Activated CD4-positive, alpha-beta T cell treated with anti-CD3 and anti-CD28 coated beads, Interleukin-10, Interleukin-2, amounts not matched to agents 100 ng/mL and 50 ng/mL, durations not matched to agents 16 hours and 8 hours (primary cell): ENCODE measurements at regions not wholly inside any gene's neighbourhood (a gene's known extent, or its start where the extent isn't known, plus 50 kb on each side); places are given as distances from the start of the nearest gene placed in this dataset.

Experiments used
- DNase-seq: peaks from one replicate; pipeline ENCODE4 v3.0.0-alpha.2; 2020

GRCh38 chr6:151701911-151702562 is 105.4 kb upstream of the ESR1 start:
- peak; percentile 47 for DNase-seq

- peak; percentile 85 for DNase-seq
Measured at GRCh38 chr6:151702851-151703658, 104.4 kb upstream of the ESR1 start.

GRCh38 chr6:151704383-151704782 is 103.1 kb upstream of the ESR1 start:
- DNase-seq = peak; percentile 86

GRCh38 chr6:151705993-151706733 is 101.3 kb upstream of the ESR1 start:
- no peak for DNase-seq

GRCh38 chr6:151709329-151709728 is 98.2 kb upstream of the ESR1 start:
- DNase-seq = peak; percentile 70

- no peak for DNase-seq
Measured at GRCh38 chr6:151716526-151716932, 91.0 kb upstream of the ESR1 start.

- DNase-seq = no peak
Measured at GRCh38 chr6:151719070-151719469, 88.4 kb upstream of the ESR1 start.

- no peak for DNase-seq
Measured at GRCh38 chr6:151721146-151721545, 86.3 kb upstream of the ESR1 start.

GRCh38 chr6:151721671-151722070 is 85.8 kb upstream of the ESR1 start:
- DNase-seq = no peak

- DNase-seq = no peak
Measured at GRCh38 chr6:151722342-151722741, 85.1 kb upstream of the ESR1 start.

- DNase-seq = peak; percentile 75
Measured at GRCh38 chr6:151723152-151723551, 84.3 kb upstream of the ESR1 start.

GRCh38 chr6:151729829-151730495 is 77.5 kb upstream of the ESR1 start:
- DNase-seq = no peak

GRCh38 chr6:151730496-151730870 is 77.0 kb upstream of the ESR1 start:
- no peak for DNase-seq

- no peak for DNase-seq
Measured at GRCh38 chr6:151731313-151731712, 76.2 kb upstream of the ESR1 start.

GRCh38 chr6:151733680-151734320 is 73.7 kb upstream of the ESR1 start:
- DNase-seq = no peak

- DNase-seq = no peak
Measured at GRCh38 chr6:151738267-151738666, 69.2 kb upstream of the ESR1 start.

GRCh38 chr6:151738960-151739359 is 68.5 kb upstream of the ESR1 start:
- no peak for DNase-seq

GRCh38 chr6:151740820-151741219 is 66.7 kb upstream of the ESR1 start:
- DNase-seq = no peak

- DNase-seq = peak; percentile 59
Measured at GRCh38 chr6:151747896-151748295, 59.6 kb upstream of the ESR1 start.

- no peak for DNase-seq
Measured at GRCh38 chr6:151749341-151749740, 58.1 kb upstream of the ESR1 start.

- no peak for DNase-seq
Measured at GRCh38 chr6:151753581-151753980, 53.9 kb upstream of the ESR1 start.

GRCh38 chr6:151757506-151757955 is 50.0 kb upstream of the ESR1 start:
- DNase-seq = peak; percentile 90
